Keratinocyte (primary cell): ENCODE measurements at regions not wholly inside any gene's neighbourhood (a gene's known extent, or its start where the extent isn't known, plus 50 kb on each side); places are given as distances from the start of the nearest gene placed in this dataset.

ENCODE experiments used
- DNase-seq: peaks from one replicate; pipeline ENCODE4 v3.0.0-alpha.2; 2011; ENCODE audit warnings: low read depth, missing footprints, low spot score
- FAIRE-seq: peaks from 2 replicates; lab custom pipeline; 2011; peaks lifted over from hg19 to GRCh38; lab: Jason Lieb, UNC
- H2AFZ ChIP-seq: 2 replicates; pipeline ENCODE4 v1.6.0; 2012; ENCODE audit warnings: low read length, control low read depth, inconsistent platforms; ENCODE audit not compliant: control insufficient read depth
- H3K27ac ChIP-seq: 2 replicates; pipeline ENCODE4 v1.5.1; 2011; ENCODE audit warnings: low read length; ENCODE audit not compliant: control insufficient read depth, insufficient read depth
- H3K27me3 ChIP-seq: 3 replicates; pipeline ENCODE4 v1.6.0; 2011; ENCODE audit warnings: low read length; ENCODE audit not compliant: control insufficient read depth, insufficient read depth; ENCODE audit errors: extremely low read depth
- H3K36me3 ChIP-seq, 2 experiments: 2 replicates in 1 of 2; 3 replicates in 1 of 2; pipeline ENCODE4 v1.5.1; 2011; ENCODE audit warnings: low read length in 2 of 2, mild to moderate bottlenecking in 1 of 2; ENCODE audit not compliant: control insufficient read depth in 2 of 2, insufficient read depth in 2 of 2; ENCODE audit errors: extremely low read depth in 1 of 2
- H3K4me1 ChIP-seq: 3 replicates; pipeline ENCODE4 v1.5.1; 2011; ENCODE audit warnings: low read length; ENCODE audit not compliant: control insufficient read depth, insufficient read depth; ENCODE audit errors: extremely low read depth
- H3K4me2 ChIP-seq: 3 replicates; pipeline ENCODE4 v1.6.0; 2011; ENCODE audit warnings: low read depth, low read length; ENCODE audit not compliant: control insufficient read depth, insufficient read depth; ENCODE audit errors: extremely low read depth
- H3K4me3 ChIP-seq, 3 experiments: fragments of 200-600 bp in 1 of 3; sonication (generic) in 1 of 3; 2 replicates in 2 of 3; 3 replicates in 1 of 3; pipeline ENCODE4 v1.5.1; 2011 to 2016; ENCODE audit warnings: low read length in 3 of 3, mild to moderate bottlenecking in 3 of 3, control low read depth in 2 of 3, inconsistent platforms in 1 of 3, low read depth in 1 of 3, mixed read lengths in 1 of 3, mixed run types in 1 of 3, moderate library complexity in 1 of 3; ENCODE audit not compliant: control insufficient read depth in 2 of 3, insufficient read depth in 2 of 3; ENCODE audit errors: extremely low read depth in 1 of 3
- H3K79me2 ChIP-seq: 2 replicates; pipeline ENCODE4 v1.6.0; 2012; ENCODE audit warnings: low read length; ENCODE audit not compliant: control insufficient read depth, insufficient read depth
- H3K9ac ChIP-seq: 3 replicates; pipeline ENCODE4 v1.6.0; 2011; ENCODE audit warnings: low read length; ENCODE audit not compliant: control insufficient read depth, insufficient read depth; ENCODE audit errors: extremely low read depth
- H3K9me1 ChIP-seq: 3 replicates; pipeline ENCODE4 v1.6.0; 2011; ENCODE audit warnings: low read length; ENCODE audit not compliant: control insufficient read depth, insufficient read depth; ENCODE audit errors: extremely low read depth
- H3K9me3 ChIP-seq: 2 replicates; pipeline ENCODE4 v1.5.1; 2012; ENCODE audit warnings: low read depth, low read length; ENCODE audit not compliant: control insufficient read depth
- H4K20me1 ChIP-seq: 3 replicates; pipeline ENCODE4 v1.6.0; 2011; ENCODE audit warnings: low read length; ENCODE audit not compliant: control insufficient read depth, insufficient read depth; ENCODE audit errors: extremely low read depth
- CTCF ChIP-seq, 3 experiments: IDR thresholded peaks in 1 of 3; conservative IDR thresholded peaks in 1 of 3; optimal IDR thresholded peaks in 1 of 3; 2 replicates in 2 of 3; 3 replicates in 1 of 3; pipeline versions ENCODE3 to v1.5.1; 2011; ENCODE audit warnings: low read length in 3 of 3, mild to moderate bottlenecking in 3 of 3, moderate library complexity in 2 of 3, control low read depth in 1 of 3, inconsistent platforms in 1 of 3; ENCODE audit not compliant: insufficient read depth in 2 of 3; ENCODE audit errors: extremely low read depth in 1 of 3
- EZH2 ChIP-seq: IDR thresholded peaks from one replicate; pipeline ENCODE4 v1.6.1; 2012; ENCODE audit warnings: inconsistent platforms, mild to moderate bottlenecking, low read length, moderate library complexity
- dilution Hi-C: fragments of 300-500 bp; cut with MboI; formaldehyde crosslinking; loops from one replicate; pipeline ENCODE4 v1.7.0; 2020; ENCODE audit warnings: low sequenced_read_pairs; ENCODE audit not compliant: extremely low pct_ligation_motif_present

DNA sequence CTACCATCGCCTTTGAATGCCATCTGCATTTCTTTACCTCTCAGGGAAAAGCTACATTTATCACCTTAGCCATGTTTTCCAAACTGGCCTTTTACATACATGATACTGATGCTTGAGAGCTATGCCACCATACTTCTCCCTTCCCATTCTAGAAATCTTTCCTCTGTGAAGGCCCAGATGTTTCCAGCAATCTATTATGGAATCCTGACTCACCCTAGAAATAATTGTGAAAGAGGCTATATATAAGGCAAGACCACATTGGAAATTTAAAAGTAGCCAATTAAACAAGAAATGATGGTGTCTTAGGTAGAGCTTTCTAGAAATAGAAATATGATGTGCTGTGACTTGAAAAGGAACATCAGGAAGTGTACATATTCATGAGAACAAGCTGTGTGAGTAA, 389.7 kb downstream of the INHBA start:
- H3K9me1 ChIP-seq, result no peaks in the 10 kb centered on the region
- dilution Hi-C loops, result no loop called here
- no peaks in the 10 kb centered on the region for H3K27me3 ChIP-seq
- no peaks in the 10 kb centered on the region for H4K20me1 ChIP-seq
- TF ChIP-seq EZH2 (no peak), CTCF (optimal IDR thresholded peaks at IDR 0.05 in 1 of 3, IDR thresholded peaks at IDR 0.05 in 1 of 3, conservative IDR thresholded peaks at IDR 0.05 in 1 of 3; ENCODE audit: extremely low read depth in 1 of 3, insufficient read depth in 2 of 3, low read length in 3 of 3) (no peak)
- no peak overlapping the region for H3K4me2 ChIP-seq
- no peaks in the 10 kb centered on the region for H3K36me3 ChIP-seq
- no peak overlapping the region for H3K9ac ChIP-seq
- no peak overlapping the region for H2AFZ ChIP-seq
- no peak overlapping the region for H3K4me3 ChIP-seq
- no peaks in the 10 kb centered on the region for H3K79me2 ChIP-seq
- no peaks in the 10 kb centered on the region for H3K4me1 ChIP-seq
- DNase-seq (no peak), FAIRE-seq (no peak)
- no peaks in the 10 kb centered on the region for H3K9me3 ChIP-seq
- no peak overlapping the region for H3K27ac ChIP-seq

DNA sequence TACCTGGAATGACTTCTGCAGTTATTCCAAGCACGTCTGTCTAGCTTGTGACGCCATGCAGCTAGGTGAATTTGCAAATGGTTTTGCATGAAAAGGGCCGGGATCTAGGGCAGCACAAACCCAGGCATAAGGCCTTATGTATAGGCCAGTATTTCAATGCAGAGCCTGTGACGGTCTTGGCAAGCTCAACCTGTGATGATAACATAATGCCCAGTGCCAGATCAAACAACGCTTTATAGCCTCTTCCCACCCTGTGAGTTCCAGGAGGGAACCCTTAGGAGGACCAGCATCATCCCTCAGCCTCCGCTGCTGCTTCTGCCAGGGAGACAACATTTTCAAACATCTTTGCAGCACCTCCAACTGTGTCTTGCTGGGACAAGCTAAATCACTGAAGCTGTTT, 390.7 kb downstream of the INHBA start:
- no peak overlapping the region for H3K27ac ChIP-seq
- no peak overlapping the region for H2AFZ ChIP-seq
- TF ChIP-seq CTCF (optimal IDR thresholded peaks at IDR 0.05 in 1 of 3, IDR thresholded peaks at IDR 0.05 in 1 of 3, conservative IDR thresholded peaks at IDR 0.05 in 1 of 3; ENCODE audit: extremely low read depth in 1 of 3, insufficient read depth in 2 of 3, low read length in 3 of 3) (no peak), EZH2 (no peak)
- DNase-seq (no peak), FAIRE-seq (no peak)
- H3K4me2 ChIP-seq, result no peak overlapping the region
- no peak overlapping the region for H3K9ac ChIP-seq
- H3K4me1 ChIP-seq, result no peaks in the 10 kb centered on the region
- no peak overlapping the region for H3K4me3 ChIP-seq
- no peaks in the 10 kb centered on the region for H3K79me2 ChIP-seq
- H3K36me3 ChIP-seq, result no peaks in the 10 kb centered on the region
- no peaks in the 10 kb centered on the region for H3K9me3 ChIP-seq
- no peaks in the 10 kb centered on the region for H3K9me1 ChIP-seq
- H3K27me3 ChIP-seq, result no peaks in the 10 kb centered on the region
- dilution Hi-C loops, result no loop called here
- no peaks in the 10 kb centered on the region for H4K20me1 ChIP-seq
